Gastroesophageal sphincter (tissue), 3 donors: ENCODE measurements at regions not wholly inside any gene's neighbourhood (a gene's known extent, or its start where the extent isn't known, plus 50 kb on each side); places are given as distances from the start of the nearest gene placed in this dataset.

ENCODE experiments used
- EP300 ChIP-seq: sonication (generic); formaldehyde crosslinking; IDR thresholded peaks from one replicate; pipeline ENCODE4 v1.6.1; 2017; ENCODE audit warnings: antibody characterized with exemption, mild to moderate bottlenecking
- POLR2A ChIP-seq, 2 donors: fragments of 450-650 bp; IDR thresholded peaks; one replicate each; pipeline ENCODE4 v1.6.1; 2017; ENCODE audit warnings: antibody characterized with exemption in 2 of 2, mild to moderate bottlenecking in 2 of 2, moderate library complexity in 1 of 2
- TF ChIP-seq, protein P1 (sequence below), 4 experiments: fragments of 200-600 bp in 2 of 4; fragments of 450-650 bp in 2 of 4; sonication (generic) in 1 of 4; IDR thresholded peaks; one replicate each; pipeline ENCODE4 v1.5.1; 2017 to 2019; ENCODE audit warnings: antibody characterized with exemption in 4 of 4, mild to moderate bottlenecking in 2 of 4, moderate library complexity in 2 of 4

DNA sequence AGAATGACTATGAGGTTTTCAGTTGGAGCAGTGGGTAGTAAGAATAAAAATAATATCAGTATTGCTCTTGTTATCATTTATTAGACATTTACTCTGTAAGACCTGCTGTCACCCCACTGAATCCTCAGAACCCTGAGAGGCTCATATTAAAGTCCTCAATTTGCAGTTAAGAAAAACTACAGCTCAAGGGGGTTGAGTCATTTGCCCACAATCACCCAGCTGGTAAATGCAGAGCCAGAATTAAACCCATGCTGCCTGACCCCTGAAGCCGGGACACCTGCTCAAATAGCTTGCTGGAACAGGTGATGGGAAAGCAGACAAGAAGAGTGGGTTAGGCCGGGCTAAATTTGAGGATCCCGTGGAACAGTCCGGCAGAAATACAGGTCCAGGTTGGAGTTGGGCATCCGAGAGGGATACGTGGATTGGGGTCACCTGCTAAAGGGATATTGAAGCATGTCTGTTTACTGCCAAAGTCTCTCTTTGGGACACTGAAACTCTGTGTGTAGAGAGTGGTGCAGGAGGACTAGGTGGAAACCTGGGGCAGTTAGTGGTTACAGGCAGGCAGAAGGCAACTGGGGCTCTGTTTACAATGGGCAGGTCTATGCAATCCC, 344.1 kb downstream of the CDC5L start:
- TF ChIP-seq EP300 (no peak), POLR2A (IDR thresholded peaks at IDR 0.05) (no peak)
- TF ChIP-seq, protein P1, sequence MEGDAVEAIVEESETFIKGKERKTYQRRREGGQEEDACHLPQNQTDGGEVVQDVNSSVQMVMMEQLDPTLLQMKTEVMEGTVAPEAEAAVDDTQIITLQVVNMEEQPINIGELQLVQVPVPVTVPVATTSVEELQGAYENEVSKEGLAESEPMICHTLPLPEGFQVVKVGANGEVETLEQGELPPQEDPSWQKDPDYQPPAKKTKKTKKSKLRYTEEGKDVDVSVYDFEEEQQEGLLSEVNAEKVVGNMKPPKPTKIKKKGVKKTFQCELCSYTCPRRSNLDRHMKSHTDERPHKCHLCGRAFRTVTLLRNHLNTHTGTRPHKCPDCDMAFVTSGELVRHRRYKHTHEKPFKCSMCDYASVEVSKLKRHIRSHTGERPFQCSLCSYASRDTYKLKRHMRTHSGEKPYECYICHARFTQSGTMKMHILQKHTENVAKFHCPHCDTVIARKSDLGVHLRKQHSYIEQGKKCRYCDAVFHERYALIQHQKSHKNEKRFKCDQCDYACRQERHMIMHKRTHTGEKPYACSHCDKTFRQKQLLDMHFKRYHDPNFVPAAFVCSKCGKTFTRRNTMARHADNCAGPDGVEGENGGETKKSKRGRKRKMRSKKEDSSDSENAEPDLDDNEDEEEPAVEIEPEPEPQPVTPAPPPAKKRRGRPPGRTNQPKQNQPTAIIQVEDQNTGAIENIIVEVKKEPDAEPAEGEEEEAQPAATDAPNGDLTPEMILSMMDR (IDR thresholded peaks at IDR 0.05) = no peak
